ENCODE measurements at regions not wholly inside any gene's neighbourhood (a gene's known extent, or its start where the extent isn't known, plus 50 kb on each side); places are given as distances from the start of the nearest gene placed in this dataset.

DNA sequence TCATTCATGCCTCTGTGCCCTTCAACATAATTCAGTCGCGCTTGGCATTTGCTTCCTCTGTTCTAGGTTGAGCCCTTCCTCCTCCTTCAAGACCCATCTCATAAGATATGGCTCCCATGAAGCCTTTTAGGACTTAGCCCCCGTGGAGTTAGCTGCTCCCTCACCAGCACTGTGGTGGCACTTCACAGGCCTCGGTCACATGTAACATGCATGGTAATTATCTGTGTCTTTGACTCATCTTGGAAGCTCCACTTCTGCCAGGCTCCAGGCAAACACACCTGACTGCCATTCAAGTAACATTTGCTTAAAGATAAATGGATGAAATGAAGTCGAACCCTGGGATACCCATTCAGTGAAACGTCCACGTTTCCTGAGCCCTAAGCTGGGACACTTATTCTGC, 484.7 kb downstream of the EIPR1 start:
- DNase-seq = no peak

DNA sequence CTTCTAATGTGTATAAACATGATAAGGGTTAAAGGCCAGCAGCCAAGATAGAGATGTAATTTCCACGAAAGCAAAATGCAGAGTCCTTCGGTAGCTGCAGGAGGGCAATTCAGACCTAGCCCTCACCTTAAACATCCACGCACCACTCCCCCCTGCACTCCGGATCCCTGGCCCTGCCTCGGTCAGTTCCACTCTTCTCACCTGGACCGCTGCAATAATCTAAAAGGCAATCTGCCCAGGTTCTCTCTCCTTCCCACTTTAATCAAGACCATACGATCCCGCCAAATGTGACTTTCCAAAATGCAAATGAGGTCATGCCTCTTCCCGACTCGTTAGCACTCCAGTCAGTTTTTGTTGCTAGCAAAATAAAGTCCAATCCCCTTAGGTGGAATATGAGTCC, 485.2 kb downstream of the EIPR1 start:
- no peak for DNase-seq

DNA sequence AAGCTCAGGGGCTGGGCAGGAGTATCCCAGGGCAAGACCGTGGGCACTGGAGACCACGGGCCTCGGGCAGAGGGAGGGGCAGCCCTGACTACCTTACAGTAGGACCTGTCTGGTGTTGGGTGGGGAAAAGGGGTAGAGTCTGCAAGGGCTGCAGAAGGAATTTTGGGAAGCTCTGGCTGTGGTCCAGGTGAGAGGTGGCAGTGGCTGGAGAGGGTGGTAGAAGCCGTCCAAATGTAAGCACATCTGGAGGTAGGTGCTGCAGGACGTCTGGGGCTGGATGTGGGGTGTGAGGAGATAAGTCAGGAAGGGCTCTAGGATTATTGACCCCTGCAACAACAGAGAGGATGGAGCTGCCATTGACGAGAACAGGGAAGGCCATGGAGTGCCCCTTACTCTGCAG, 486.7 kb downstream of the EIPR1 start:
- no peak for DNase-seq

DNA sequence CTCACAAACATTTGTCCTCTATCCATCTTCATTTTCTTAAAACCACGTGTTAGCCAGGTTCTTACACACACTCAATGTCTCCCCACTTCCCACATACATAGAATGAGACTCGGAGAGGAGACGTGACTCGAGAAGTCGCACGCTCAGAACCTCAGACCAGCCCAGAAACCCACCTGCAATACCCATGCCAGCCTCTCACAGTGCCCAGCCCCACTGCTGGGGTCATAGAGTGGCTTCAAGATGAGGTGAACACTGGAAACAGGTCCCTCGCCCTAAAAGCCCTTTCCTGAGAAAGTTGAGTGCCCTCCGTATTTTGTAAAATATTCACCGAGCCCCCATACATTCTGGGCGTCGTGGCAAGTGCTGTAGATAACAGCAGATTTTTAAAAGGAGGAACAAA, 487.4 kb downstream of the EIPR1 start:
- no peak for DNase-seq

DNA sequence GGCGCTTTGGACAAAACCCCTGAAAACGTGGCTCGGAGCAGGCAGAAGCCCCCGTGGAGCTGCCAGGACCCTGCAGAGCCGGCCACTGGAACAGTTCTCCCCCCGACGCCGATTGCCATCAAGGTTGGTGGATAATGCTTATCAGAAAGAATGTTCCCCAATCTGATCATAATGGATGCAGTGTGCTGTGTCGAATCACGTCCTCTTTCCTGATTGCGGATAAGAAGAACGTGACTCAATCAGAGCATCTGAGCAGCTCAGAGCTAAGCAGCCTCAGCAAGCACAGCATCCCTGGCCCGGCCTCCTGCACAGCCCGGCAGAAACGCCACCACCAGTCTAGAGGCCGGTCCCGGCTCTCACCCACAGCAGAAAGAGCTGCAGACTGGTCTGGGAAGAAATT, 488.0 kb downstream of the EIPR1 start:
- DNase-seq = no peak

DNA sequence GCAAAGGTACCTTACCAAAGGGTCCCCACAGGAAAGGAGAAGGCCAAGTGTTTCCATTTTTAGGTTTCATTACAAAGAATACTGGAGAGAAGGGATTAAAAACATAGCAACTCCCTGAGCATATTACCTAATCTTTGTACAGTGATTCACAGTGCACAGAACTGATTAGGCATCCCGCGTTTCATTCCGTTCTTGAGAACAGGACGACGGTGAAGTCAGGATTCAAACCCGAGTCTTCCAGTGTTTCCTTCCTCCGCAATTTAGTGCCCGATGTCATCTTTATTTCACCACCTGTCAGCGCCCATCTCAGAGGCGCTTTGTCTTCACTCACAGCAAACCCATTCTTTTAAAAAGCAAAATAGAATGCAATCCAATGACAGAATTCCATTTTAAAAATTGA, 488.5 kb downstream of the EIPR1 start:
- no peak for DNase-seq

DNA sequence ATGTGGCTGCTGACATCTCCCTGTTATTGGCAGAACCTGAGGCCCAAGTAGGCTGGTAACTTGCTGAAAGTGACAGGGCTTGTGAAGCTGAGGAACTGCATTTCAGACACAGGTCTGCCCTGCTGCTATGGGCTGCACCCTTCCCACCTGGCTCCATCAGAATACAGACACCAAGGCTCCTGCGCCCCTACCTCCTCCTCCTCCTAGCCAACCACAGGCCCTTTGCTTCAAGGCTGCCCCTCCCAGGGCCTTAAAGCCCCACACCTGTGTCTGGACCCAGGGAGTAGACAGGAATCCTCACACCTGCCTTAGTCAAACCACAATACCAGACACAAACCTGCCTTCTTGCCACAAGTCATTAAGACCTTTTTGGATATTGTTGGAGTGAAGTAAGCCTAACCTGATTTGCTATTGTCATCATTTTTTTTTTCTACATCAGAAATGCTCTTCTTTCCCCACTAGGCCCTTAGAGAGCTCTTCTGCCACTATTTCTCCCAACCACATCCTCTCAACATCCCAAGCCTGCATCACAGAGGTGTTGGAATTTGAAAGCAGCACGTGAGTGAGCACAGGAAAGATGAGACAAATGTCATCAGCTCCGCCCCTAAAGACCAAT, 489.7 kb downstream of the EIPR1 start:
- DNase-seq = no peak

DNA sequence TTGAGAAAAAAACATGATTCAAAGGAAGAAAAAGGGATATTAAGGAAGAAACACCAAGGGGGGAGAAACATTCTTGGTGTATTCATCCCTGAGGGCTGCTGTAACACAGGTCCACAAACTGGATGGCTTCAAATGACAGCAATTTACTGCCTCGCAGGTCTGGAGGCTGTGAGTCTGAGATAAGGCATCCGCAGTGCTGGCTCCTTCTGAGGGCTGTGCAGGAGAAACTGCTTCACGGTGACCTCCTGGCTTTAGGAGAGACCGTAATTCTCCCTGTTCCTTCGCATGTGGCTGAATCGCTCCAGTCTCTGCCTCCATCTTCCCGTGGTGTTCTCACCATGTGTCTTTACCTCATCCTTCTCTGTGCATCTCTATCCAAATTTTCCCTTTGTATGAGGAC, 490.7 kb downstream of the EIPR1 start:
- DNase-seq = no peak

DNA sequence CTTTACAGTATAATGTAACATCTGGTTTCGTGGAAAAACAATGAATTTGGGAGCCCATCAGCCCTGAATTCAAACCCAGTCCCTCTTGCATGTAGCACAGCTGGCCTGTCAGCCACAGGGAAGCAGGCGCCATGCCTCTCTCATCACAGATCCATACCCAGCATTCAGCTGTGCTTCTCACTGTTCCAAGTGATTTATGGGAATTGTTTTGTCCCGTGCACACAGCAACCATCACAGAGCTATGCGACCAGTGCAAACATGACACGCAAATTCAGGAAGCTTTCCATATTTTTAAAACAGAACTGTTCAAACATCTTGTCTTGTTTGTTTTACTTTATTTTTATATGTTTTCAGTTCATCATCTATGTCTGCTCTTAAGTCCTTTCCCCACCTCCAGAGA, 496.1 kb downstream of the EIPR1 start:
- no peak for DNase-seq

DNA sequence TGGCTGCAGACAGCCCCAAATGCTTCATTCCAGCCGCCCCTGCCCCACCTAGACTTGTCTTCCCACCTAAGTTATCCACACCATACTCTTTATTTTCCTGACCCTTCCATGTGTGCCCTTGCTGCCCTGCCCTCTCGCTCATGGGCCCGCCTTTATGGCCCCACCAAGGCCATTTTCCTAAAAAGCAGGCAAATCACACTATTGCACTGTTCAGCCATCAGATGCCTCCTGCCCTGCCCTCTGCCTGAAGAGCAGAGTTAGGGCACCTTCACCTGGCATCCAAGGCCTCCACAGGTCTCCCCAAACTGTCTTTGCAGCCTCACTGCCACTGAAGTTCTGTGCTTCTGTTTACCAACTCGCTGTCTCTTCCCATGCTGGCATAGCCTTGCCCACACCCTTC, 496.7 kb downstream of the EIPR1 start:
- no peak for DNase-seq

DNA sequence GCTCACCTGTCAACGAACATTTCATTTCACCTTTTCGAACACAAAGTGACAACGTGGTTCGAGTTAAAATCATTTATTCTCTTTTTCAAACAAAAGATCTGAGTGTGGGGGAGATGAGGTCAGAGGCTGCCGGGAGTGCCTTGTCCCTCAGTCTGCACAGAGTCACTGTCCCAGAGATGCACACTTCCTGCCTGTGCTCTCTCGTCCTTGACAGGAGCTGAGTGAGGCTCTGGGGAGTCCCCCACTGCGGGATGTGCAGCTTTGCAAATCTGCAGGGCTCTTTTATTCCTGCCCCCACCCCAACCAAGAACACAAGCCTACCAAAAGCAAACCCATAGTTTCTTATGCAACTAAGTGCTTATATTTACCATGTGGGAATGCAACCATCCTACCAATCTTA, 497.8 kb downstream of the EIPR1 start:
- no peak for DNase-seq

DNA sequence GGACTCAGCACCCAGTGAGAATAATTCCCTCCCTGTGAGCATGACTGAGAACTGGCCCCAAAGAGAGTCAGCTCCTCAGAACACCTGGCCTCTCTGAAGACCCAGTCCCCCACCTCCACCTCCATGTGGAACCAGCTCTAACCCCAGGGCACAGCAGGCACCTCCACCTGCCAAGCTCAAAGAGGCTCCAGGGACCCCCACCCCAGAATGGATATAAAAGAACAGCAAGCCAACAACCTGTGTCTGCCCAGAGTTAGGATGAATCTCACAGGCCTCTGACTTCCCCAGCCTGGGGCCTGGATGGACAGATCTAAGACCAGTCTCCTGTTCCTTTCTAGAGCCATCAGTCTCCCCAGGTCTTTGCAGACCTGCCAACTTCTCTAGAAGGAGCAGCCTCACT, 498.5 kb downstream of the EIPR1 start:
- no peak for DNase-seq

DNA sequence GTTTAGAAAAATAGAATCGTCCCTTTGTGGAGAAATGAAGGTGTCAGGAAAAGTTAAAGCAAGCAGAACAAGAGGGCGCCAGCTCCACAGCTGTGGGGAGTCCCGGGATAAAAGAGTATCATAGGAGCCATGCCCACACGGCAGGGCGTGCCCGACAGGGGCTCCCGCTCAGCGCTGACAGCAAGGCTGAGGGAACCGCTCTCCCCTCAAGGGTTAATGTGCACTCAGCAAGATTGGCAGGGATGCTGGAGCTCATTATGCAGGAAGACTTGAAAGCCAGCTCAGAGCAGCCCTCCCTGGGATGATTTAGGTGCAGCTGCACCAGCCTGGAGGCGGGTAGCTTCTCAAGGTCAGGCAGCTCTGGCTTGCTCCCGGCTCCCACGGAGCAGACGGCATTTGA, 500.2 kb downstream of the EIPR1 start:
- DNase-seq = no peak

DNA sequence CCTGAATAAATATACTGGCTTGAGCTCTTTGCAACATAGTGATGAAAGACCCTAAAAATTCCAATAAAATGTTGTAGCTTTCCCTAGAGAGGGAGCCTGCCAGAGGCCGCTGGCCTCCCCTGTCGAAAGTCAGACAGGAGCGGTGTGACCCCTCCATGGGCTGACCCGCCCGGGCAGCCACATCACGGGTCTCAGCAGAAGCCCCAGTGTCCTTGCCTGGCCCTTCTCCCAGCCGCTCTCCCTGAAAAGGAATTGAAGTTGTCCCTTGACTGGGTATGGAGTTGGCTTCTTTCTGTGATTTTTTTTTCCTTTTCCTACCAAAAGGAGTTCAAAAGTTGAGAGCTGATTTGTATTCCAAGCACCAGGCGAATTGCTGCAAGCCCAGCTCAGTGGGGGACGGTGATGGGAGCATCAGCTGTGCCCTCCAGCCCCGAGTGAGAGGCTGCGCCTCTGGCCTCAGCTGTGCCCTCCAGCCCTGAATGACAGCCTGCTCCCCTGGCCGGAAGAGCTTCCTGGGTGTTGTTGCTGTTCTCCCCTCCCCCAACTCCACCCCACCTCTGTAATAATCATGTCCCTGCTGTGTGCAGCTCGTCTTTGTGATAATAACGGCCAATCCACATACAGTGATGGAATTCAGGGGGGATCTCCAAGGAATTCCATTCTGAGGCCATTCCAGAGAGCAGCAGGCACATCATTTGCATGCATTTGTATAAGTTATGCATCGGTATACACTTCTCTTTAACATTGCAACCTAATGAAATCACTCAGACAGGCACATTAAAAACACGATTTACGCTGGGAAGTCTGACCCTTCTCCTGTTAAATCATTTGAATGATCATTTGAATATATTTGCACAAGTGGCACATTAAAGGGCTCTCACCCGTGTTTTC, 501.0 kb downstream of the EIPR1 start:
- DNase-seq = no peak

DNA sequence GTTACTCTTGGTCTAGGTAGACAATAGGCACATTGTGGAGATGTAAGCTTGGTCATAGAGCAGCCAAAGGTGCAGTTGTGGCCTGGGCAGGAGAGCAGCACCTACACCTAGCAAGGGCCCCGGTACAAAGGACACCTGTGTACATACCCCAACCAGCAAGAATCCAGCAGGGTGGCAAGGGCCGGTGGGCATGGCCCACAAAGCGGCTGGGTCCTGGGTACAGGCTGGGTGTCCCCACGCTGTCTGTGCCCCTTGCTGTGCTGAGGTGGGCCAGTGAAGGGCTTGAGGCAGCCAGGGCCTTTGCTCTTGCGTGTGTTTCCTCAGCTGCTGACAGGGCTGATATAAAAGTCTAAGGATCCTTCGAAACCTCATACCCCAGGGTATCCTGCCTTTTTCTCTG, 501.8 kb downstream of the EIPR1 start:
- DNase-seq = no peak

DNA sequence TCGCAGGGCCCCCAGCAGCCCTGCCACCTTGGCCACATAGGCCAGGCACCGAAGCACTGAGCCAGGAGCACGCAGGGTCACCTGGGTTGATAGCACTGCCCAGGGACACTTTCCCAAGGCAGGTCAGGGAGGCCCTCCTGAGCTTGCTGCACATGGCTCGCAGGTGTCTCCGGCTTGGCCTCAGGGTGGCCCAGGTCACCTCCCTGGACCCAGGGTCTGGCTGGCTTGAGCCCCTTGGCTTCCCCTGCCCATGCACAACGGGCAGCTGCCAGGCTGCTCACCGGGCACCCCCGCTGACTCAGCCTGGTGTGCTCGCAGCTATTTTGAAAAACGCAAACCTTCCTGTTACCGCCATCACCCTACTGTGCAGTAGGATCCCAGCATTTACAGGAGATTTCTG, 502.3 kb downstream of the EIPR1 start:
- DNase-seq = no peak

DNA sequence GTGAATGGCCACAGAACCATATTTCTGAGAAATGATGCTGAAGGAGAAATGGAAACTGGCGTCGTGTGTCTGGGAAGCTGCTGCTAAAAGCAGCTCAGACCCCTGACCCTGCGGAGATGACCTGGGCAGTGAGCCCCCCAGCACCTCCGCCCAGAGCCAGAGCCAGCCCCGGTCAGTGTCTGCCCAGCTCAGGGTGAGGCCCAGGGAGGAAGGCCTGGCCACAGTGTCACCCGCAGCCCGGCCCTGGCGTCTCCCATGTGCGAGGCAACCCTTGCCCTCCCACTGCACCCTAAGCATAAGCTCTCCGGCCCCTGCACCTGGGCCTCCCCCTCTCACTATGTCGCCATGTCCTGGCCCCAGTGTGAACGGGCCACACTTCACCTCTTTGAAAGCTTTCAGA, 502.8 kb downstream of the EIPR1 start:
- no peak for DNase-seq

DNA sequence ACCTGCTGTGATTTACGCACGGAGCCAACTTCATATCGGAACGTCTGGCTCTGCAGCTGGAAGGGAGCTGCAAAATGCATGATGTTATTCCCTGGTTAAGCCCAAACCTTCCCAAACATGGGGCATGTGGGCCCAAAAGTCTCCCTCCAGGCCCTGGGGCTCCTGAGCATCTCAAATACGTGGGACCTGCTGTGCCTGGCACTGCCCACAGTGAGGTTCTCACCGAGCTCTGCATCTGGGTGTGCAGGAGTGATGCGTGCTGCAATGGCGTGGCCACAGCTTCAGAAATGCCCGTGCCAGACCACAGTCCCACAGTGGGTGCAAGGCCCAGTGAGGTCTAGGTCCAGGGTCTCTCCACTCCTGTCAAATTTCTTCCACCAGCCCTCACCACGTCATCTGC, 503.3 kb downstream of the EIPR1 start:
- no peak for DNase-seq

DNA sequence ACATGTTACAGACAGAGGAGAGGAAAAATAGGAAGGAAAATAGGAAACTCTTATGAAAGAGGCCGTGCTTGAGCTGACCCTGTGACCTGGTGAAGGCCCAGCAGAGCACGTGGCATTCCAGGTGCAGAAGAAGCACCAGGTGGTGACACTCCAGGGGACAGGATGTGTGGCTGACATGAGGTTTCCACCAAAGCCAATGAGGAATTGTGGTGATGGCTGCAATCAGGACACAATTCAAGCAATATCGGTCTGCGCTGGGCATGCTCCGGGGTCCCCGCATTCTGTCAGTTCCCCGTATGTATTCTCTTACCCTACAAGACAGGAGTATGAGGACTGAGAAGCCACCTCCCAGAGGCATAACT, 504.2 kb downstream of the EIPR1 start:
- DNase-seq = no peak

DNA sequence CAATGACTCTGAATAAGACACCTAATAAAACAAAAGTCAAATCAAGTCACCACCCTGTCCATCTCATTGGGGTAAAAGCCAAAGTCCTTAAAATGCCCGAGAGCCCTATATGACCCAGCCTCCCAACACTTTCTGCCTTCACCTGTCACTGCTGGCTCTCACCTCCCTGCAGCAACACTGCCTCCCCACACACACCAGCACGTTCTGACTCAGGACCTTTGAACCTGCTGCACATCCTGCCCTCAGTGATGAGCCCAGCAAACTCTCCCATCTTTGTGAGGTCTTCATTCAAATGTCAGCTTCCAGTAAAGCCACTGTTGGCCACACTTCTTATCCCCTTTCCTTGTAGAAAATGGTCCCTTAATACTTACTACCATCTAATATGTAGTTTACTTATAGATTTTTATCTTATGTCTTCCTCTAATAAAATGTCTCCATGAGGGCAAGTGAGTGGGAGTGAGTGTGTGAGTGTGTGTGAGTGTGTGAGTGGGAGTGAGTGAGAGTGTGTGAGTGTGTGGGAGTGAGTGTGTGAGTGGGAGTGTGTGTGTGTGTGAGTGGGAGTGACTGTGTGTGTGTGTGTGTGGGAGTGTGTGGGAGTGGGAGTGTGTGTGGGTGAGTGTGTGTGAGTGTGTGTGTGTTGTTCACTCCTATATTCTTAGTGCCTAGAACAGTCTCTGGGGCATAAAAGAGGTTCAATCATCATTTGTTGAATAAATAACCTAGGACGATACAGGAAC, 504.7 kb downstream of the EIPR1 start:
- no peak for DNase-seq

DNA sequence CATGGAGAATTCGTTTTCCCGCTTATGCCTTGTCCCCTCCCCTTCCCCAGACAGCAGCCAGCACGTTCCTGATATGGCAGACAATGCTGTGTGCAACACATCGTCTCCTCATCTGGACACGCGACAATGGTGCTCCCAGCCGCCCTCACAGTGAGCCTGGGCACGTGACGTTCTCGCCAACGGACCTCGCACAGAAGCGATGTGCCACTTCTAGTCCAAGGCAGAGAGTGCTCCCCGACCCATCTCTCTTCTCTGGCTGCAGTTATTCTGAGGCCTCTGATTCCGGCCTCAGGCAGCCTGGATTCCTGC, 505.4 kb downstream of the EIPR1 start:
- DNase-seq = no peak

DNA sequence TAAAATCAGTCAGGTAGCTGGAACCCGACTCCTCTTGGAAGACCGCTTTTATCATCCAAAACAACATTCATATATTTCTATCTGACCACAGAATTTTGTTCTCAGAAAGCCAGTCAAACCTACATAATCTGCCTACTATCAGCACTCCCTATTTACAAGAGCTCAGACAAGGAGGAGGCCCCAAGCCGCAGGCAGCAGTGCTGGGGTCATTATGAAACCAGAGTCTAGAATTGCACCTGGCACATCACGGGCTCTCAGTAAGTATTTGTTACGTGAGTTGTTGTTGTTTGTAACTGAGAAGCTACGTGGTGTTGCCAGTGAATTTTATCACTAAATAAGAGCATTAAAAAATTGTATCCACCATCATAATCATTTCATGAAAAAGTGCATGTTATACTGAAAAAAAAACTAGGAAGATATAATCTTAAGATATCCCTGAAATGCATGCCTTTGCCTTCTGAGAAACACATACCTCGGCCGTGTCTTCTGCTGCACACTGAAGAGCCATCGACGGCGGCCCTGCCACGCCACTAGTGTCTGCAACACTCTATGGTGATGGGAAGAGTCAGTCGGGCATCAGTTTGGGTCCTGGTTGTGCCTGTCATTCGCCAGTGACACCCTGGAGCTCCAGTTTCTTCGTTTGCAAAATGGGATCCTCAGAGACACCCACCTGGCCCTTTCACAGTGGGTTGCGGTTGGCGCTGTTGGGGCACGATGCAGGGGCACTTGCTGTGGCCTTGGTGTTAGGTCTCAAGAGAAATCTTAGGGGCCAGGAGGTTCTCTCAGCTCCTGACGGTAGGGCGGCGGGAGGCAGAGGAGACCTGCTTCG, 505.9 kb downstream of the EIPR1 start:
- DNase-seq = no peak

DNA sequence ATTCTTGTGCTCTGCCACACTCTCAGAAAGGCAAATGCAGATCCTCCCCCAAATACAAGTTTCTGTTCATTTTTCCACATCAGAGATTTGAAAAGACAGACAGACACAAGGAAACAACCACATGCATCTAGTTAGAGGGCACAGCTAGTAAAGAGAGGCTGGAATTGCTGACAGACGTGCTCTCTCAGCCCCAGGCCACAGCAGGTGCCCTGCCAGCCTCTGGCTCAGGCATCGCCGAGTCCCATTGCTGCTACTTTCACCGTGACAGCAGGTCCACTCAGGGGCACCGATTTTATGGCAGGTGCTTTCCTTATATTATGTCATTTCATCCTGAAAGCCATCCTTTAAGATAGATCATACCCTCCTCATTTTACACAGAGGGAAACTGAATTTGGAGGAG, 507.5 kb downstream of the EIPR1 start:
- DNase-seq = no peak
